Esophagus muscularis mucosa (tissue), 4 donors: ENCODE measurements at regions not wholly inside any gene's neighbourhood (a gene's known extent, or its start where the extent isn't known, plus 50 kb on each side); places are given as distances from the start of the nearest gene placed in this dataset.

Experiments used
- DNase-seq: peaks from one replicate; pipeline ENCODE4 v3.0.0-alpha.2; 2017; ENCODE audit errors: extremely low spot score
- H3K27ac ChIP-seq, 4 donors: fragments of 200-600 bp; sonication (generic); replicated peaks in 1 of 4; 1 replicate in 3 of 4; 2 replicates in 1 of 4; pipeline ENCODE4 v1.5.1; 2016 to 2019; ENCODE audit warnings: mild to moderate bottlenecking in 1 of 4
- H3K27me3 ChIP-seq, 4 donors: fragments of 200-600 bp; sonication (generic); one replicate each; pipeline versions ENCODE4 v1.5.1 to v1.6.0; 2016 to 2019
- H3K36me3 ChIP-seq, 4 donors: fragments of 200-600 bp; sonication (generic); one replicate each; pipeline ENCODE4 v1.5.1; 2016 to 2019
- H3K4me1 ChIP-seq, 4 donors: fragments of 200-600 bp; sonication (generic); one replicate each; pipeline ENCODE4 v1.5.1; 2016 to 2019
- H3K4me3 ChIP-seq, 4 donors: fragments of 200-600 bp; sonication (generic); 1 replicate in 2 of 4; 2 replicates in 2 of 4; pipeline ENCODE4 v1.5.1; 2016 to 2019; ENCODE audit warnings: mild to moderate bottlenecking in 4 of 4, moderate library complexity in 1 of 4
- H3K9me3 ChIP-seq, 4 donors: fragments of 200-600 bp; sonication (generic); 1 replicate in 3 of 4; 2 replicates in 1 of 4; pipeline ENCODE4 v1.5.1; 2016 to 2019
- EP300 ChIP-seq: sonication (generic); formaldehyde crosslinking; IDR thresholded peaks from one replicate; pipeline ENCODE4 v1.6.1; 2017; ENCODE audit warnings: antibody characterized with exemption
- POLR2A ChIP-seq: fragments of 450-650 bp; IDR thresholded peaks from one replicate; pipeline ENCODE4 v1.6.1; 2017; ENCODE audit warnings: antibody characterized with exemption, moderate library complexity, mild to moderate bottlenecking, low read depth
- POLR2AphosphoS5 ChIP-seq, 2 donors: sonication (generic); formaldehyde crosslinking; IDR thresholded peaks; one replicate each; pipeline ENCODE4 v1.6.1; 2017; ENCODE audit warnings: antibody characterized with exemption in 2 of 2
- WGBS: methylation state at CpG from one replicate; pipeline ENCODE4 v1.1.5; 2018; 5-methylcytosine and 5-hydroxymethylcytosine counted together
- intact Hi-C: fragments of 100-400 bp; cut with DNase I; formaldehyde crosslinking; loops from one replicate; pipeline ENCODE4 v1.15.1; 2023
- TF ChIP-seq, protein P1 (sequence below), 3 experiments: fragments of 200-600 bp in 2 of 3; fragments of 450-650 bp in 1 of 3; sonication (generic) in 2 of 3; IDR thresholded peaks; one replicate each; pipeline ENCODE4 v1.5.1; 2017 to 2019; ENCODE audit warnings: antibody characterized with exemption in 3 of 3, mild to moderate bottlenecking in 2 of 3, moderate library complexity in 1 of 3

DNA sequence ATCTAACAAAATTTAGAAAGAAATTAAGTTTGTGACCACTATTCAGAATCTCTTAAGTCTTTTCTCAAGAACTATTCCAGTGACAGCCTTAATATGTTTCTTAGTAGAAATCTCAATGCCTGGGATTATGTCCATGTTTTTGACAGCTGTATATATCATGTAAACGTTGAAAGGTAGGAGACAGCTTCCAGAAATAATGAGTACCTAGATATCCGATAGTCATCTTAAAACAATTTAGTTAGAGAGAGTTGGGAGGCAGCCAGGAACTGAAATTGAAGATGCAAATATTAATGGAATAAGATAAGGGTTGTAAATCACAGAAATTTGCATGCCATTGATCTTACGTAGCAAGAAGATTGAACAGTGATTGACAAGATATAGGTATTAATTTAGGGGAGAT lies 955.2 kb downstream of the JRKL start:
- intact Hi-C loops = no loop called here
- H3K27me3 ChIP-seq = no peaks in the 10 kb centered on the region
- TF ChIP-seq POLR2A (no peak), POLR2AphosphoS5 (IDR thresholded peaks at IDR 0.05) (no peak), EP300 (no peak)
- TF ChIP-seq, protein P1, sequence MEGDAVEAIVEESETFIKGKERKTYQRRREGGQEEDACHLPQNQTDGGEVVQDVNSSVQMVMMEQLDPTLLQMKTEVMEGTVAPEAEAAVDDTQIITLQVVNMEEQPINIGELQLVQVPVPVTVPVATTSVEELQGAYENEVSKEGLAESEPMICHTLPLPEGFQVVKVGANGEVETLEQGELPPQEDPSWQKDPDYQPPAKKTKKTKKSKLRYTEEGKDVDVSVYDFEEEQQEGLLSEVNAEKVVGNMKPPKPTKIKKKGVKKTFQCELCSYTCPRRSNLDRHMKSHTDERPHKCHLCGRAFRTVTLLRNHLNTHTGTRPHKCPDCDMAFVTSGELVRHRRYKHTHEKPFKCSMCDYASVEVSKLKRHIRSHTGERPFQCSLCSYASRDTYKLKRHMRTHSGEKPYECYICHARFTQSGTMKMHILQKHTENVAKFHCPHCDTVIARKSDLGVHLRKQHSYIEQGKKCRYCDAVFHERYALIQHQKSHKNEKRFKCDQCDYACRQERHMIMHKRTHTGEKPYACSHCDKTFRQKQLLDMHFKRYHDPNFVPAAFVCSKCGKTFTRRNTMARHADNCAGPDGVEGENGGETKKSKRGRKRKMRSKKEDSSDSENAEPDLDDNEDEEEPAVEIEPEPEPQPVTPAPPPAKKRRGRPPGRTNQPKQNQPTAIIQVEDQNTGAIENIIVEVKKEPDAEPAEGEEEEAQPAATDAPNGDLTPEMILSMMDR (IDR thresholded peaks at IDR 0.05) = no peak
- DNase-seq = no peak
- no peak overlapping the region for H3K4me3 ChIP-seq
- no peak overlapping the region for H3K27ac ChIP-seq
- H3K9me3 ChIP-seq = no peaks in the 10 kb centered on the region
- 50% methylated on average over 3 of the region's 3 CpGs for WGBS
- H3K4me1 ChIP-seq = no peaks in the 10 kb centered on the region
- no peaks in the 10 kb centered on the region for H3K36me3 ChIP-seq

DNA sequence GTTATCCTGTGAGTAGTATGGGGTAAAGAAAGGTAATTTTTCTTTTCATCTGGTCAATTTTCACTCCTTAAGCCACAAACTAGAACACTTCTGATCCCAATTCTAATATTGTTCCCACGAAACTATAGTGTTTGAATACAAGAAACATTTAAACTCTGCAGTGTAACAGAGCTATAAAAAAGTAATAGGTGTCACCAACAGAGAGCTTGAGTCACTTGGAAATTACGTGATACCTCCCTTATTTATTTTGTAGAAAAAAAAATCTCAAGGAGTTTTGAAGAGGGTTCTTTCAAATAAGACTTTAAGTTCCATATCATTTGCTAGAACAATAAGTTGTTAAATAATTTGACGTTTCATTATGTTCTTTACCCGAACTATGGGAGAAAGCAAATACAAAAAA lies 959.4 kb downstream of the JRKL start:
- H3K36me3 ChIP-seq = no peaks in the 10 kb centered on the region
- H3K4me1 ChIP-seq = no peaks in the 10 kb centered on the region
- no peak for TF ChIP-seq POLR2AphosphoS5 (IDR thresholded peaks at IDR 0.05)
- TF ChIP-seq POLR2A = no peak
- TF ChIP-seq EP300 = no peak
- TF ChIP-seq, protein P1 (IDR thresholded peaks at IDR 0.05) = no peak
- no peaks in the 10 kb centered on the region for H3K27me3 ChIP-seq
- intact Hi-C loops = no loop called here
- DNase-seq = no peak
- no peak overlapping the region for H3K27ac ChIP-seq
- H3K9me3 ChIP-seq = no peaks in the 10 kb centered on the region
- H3K4me3 ChIP-seq = no peak overlapping the region
- WGBS = 85% methylated on average over 4 of the region's 4 CpGs

DNA sequence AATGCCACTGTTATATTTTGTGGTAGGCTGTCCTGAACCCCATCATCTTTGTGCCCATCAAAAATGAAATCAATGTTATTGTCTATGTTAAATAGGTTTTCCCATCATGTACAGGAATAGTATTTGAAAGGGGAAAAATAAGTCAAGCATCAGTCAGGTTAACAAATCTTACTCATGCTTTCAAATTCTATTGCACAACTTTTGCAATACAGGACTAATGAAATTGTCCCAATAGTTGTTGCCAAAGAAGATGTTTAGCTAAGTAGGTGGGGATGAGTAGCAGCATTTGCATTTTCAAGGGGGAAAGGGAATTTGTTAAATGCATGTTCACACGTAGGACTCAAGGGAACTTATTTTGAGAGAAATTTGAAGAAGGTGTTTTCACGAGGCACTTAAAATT lies 962.1 kb downstream of the JRKL start:
- intact Hi-C loops = no loop called here
- no peaks in the 10 kb centered on the region for H3K9me3 ChIP-seq
- no peaks in the 10 kb centered on the region for H3K36me3 ChIP-seq
- no peak overlapping the region for H3K4me3 ChIP-seq
- no peaks in the 10 kb centered on the region for H3K4me1 ChIP-seq
- H3K27me3 ChIP-seq = no peaks in the 10 kb centered on the region
- 87% methylated on average over 2 of the region's 2 CpGs for WGBS
- TF ChIP-seq, protein P1 (IDR thresholded peaks at IDR 0.05) = no peak
- TF ChIP-seq EP300 = no peak
- TF ChIP-seq POLR2AphosphoS5 (IDR thresholded peaks at IDR 0.05) = no peak
- TF ChIP-seq POLR2A = no peak
- no peak for DNase-seq
- no peak overlapping the region for H3K27ac ChIP-seq

DNA sequence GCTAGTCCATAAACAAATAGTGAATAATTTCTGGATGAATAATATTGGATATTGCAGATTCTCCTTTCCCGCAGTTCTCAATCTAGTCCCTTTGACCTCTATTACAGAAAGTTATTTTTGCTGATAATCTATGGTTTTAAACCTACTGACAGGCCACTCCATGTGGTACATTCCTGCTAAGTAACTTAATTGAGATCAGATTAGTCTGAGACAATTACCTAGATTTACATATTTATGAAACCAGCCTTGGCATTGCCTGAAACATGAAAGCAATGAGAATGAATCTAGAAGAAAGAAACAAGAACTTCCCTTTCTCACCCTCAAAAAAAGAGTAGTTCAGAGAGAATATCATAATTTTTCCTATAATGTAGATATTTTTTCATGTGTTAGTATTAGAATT lies 964.2 kb downstream of the JRKL start:
- TF ChIP-seq EP300 (no peak), POLR2AphosphoS5 (IDR thresholded peaks at IDR 0.05) (no peak), POLR2A (no peak)
- TF ChIP-seq, protein P1 (IDR thresholded peaks at IDR 0.05) = no peak
- Histone ChIP-seq H3K36me3 (no peaks in the 10 kb centered on the region), H3K4me1 (no peaks in the 10 kb centered on the region), H3K9me3 (no peaks in the 10 kb centered on the region), H3K27ac (no peak overlapping the region), H3K27me3 (no peaks in the 10 kb centered on the region), H3K4me3 (no peak overlapping the region)
- intact Hi-C loops = no loop called here
- 91% methylated on average over 1 of the region's 1 CpG for WGBS
- DNase-seq = no peak

DNA sequence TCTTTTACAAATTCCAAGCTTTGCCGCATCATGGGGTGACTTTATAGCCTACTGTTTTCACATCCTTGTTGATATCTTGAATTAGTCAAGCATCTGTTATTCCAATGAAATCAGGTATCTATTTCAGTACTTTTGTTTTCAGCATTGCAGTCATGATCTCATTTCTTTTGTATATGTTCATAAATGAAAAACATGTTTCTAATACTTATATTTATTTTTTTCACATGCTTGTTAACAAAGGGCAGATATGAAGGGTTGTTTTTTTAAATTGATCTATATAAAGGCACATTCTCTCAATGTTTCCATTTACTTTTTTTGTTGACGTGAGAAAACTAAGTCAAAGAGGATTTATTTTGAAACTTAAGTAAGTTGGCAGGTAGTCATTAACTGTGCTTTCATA lies 964.8 kb downstream of the JRKL start:
- H3K9me3 ChIP-seq = no peaks in the 10 kb centered on the region
- H3K4me3 ChIP-seq = no peak overlapping the region
- intact Hi-C loops = no loop called here
- H3K27me3 ChIP-seq = no peaks in the 10 kb centered on the region
- H3K36me3 ChIP-seq = no peaks in the 10 kb centered on the region
- WGBS = 81% methylated on average over 2 of the region's 2 CpGs
- H3K4me1 ChIP-seq = no peaks in the 10 kb centered on the region
- no peak for DNase-seq
- no peak overlapping the region for H3K27ac ChIP-seq
- TF ChIP-seq EP300 = no peak
- TF ChIP-seq POLR2AphosphoS5 (IDR thresholded peaks at IDR 0.05) = no peak
- TF ChIP-seq, protein P1 (IDR thresholded peaks at IDR 0.05) = no peak
- TF ChIP-seq POLR2A = no peak
